ENCODE measurements at regions not wholly inside any gene's neighbourhood (a gene's known extent, or its start where the extent isn't known, plus 50 kb on each side); places are given as distances from the start of the nearest gene placed in this dataset.

GRCh38 chr19:31730270-31730669 is 381.0 kb upstream of the TSHZ3 start:
- no peak overlapping the region for H3K27ac ChIP-seq (replicated peaks in 1 of 4)
- H3K36me3 ChIP-seq: no peaks in the 10 kb centered on the region
- DNase-seq (ENCODE audit: extremely low spot score): peak; percentile 64
- H3K4me3 ChIP-seq: no peak overlapping the region
- 84% methylated on average over 2 of the region's 2 CpGs for WGBS
- no peaks in the 10 kb centered on the region for H3K9me3 ChIP-seq
- H3K4me1 ChIP-seq: no peaks in the 10 kb centered on the region
- peaks cover 0 to 5% (median 0%) of the 10 kb centered on the region in 4 donors for H3K27me3 ChIP-seq
- intact Hi-C loops (cut with DNase I): no loop called here
- TF ChIP-seq POLR2AphosphoS5 (IDR thresholded peaks at IDR 0.05) (no peak), EP300 (IDR thresholded peaks at IDR 0.05) (no peak), POLR2A (IDR thresholded peaks at IDR 0.05; ENCODE audit: low read depth) (no peak), CTCF (IDR thresholded peaks at IDR 0.05) (no peak)

- H3K4me1 ChIP-seq: no peaks in the 10 kb centered on the region
- no peak overlapping the region for H3K27ac ChIP-seq (replicated peaks in 1 of 4)
- TF ChIP-seq CTCF (IDR thresholded peaks at IDR 0.05) (no peak), POLR2A (IDR thresholded peaks at IDR 0.05; ENCODE audit: low read depth) (no peak), EP300 (IDR thresholded peaks at IDR 0.05) (no peak), POLR2AphosphoS5 (IDR thresholded peaks at IDR 0.05) (no peak)
- peak; percentile 88 for DNase-seq (ENCODE audit: extremely low spot score)
- H3K4me3 ChIP-seq: no peak overlapping the region
- intact Hi-C loops (cut with DNase I): no loop called here
- 93% methylated on average over 7 of the region's 8 CpGs for WGBS
- peaks cover 0 to 5% (median 0%) of the 10 kb centered on the region in 4 donors for H3K27me3 ChIP-seq
- no peaks in the 10 kb centered on the region for H3K36me3 ChIP-seq
- no peaks in the 10 kb centered on the region for H3K9me3 ChIP-seq
Observed at GRCh38 chr19:31733591-31733990, 384.4 kb upstream of the TSHZ3 start.

DNA sequence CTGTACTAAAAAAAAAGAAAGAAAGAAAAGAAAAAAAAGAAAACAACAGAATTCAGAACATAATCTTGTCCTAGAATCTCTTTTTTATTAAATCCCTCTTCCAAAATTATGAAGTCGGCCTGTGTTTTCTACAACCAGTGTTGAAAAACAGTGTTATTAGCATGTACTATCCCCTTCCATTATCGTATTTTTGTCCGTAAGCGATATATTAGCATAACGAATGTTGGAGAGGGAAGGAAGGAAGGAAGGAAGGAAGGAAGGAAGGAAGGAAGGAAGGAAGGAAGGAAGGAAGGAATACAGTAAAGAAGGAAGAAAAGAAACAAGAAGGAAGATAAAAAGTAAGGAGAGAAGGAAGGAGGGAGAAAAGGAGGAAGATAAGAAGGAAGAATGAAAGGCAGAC is 393.0 kb upstream of the TSHZ3 start:
- H3K27ac ChIP-seq (replicated peaks in 1 of 4): no peak overlapping the region
- no peak overlapping the region for H3K4me3 ChIP-seq
- intact Hi-C loops (cut with DNase I): no loop called here
- H3K36me3 ChIP-seq: no peaks in the 10 kb centered on the region
- DNase-seq (ENCODE audit: extremely low spot score): no peak
- 88% methylated on average over 5 of the region's 5 CpGs for WGBS
- H3K9me3 ChIP-seq: no peaks in the 10 kb centered on the region
- TF ChIP-seq CTCF (IDR thresholded peaks at IDR 0.05): no peak
- no peak for TF ChIP-seq EP300 (IDR thresholded peaks at IDR 0.05)
- TF ChIP-seq POLR2A (IDR thresholded peaks at IDR 0.05; ENCODE audit: low read depth): no peak
- TF ChIP-seq POLR2AphosphoS5 (IDR thresholded peaks at IDR 0.05): no peak
- H3K4me1 ChIP-seq: no peaks in the 10 kb centered on the region
- H3K27me3 ChIP-seq: no peaks in the 10 kb centered on the region

- DNase-seq (ENCODE audit: extremely low spot score): no peak
- no peaks in the 10 kb centered on the region for H3K4me1 ChIP-seq
- no peaks in the 10 kb centered on the region for H3K27me3 ChIP-seq
- H3K36me3 ChIP-seq: no peaks in the 10 kb centered on the region
- no peak overlapping the region for H3K27ac ChIP-seq (replicated peaks in 1 of 4)
- 88% methylated on average over 9 of the region's 9 CpGs for WGBS
- no peaks in the 10 kb centered on the region for H3K9me3 ChIP-seq
- no peak for TF ChIP-seq CTCF (IDR thresholded peaks at IDR 0.05)
- no peak for TF ChIP-seq POLR2A (IDR thresholded peaks at IDR 0.05; ENCODE audit: low read depth)
- no peak for TF ChIP-seq EP300 (IDR thresholded peaks at IDR 0.05)
- no peak for TF ChIP-seq POLR2AphosphoS5 (IDR thresholded peaks at IDR 0.05)
- intact Hi-C loops (cut with DNase I): no loop called here
- H3K4me3 ChIP-seq: no peak overlapping the region
Observed at GRCh38 chr19:31745731-31746130, 396.5 kb upstream of the TSHZ3 start.

DNA sequence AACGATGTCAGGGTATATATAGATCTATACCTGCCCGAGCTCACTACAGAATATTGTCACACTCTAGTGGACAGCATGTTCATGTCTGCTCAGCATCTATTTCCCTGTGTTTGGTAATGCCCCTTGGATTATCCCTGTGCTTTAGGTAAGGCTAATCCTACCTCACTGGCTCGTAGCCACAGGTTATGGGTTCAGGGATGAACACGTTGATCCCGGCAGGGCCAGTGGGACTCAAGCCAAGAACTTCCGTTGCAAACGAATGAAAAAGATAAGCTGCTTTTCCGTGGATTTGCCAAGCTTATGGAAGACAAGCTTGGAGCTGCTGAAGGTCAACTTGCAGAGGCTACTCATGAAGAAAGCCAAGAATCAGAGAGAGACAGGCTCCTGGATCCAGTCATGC is 400.0 kb upstream of the TSHZ3 start:
- Histone ChIP-seq H3K27ac (replicated peaks in 1 of 4) (no peak overlapping the region), H3K9me3 (no peaks in the 10 kb centered on the region), H3K4me3 (no peak overlapping the region), H3K27me3 (no peaks in the 10 kb centered on the region), H3K4me1 (no peaks in the 10 kb centered on the region), H3K36me3 (no peaks in the 10 kb centered on the region)
- DNase-seq (ENCODE audit: extremely low spot score): peak; percentile 75
- TF ChIP-seq POLR2A (IDR thresholded peaks at IDR 0.05; ENCODE audit: low read depth) (no peak), POLR2AphosphoS5 (IDR thresholded peaks at IDR 0.05) (no peak), CTCF (IDR thresholded peaks at IDR 0.05) (no peak), EP300 (IDR thresholded peaks at IDR 0.05) (no peak)
- intact Hi-C loops (cut with DNase I): no loop called here
- 61% methylated on average over 8 of the region's 8 CpGs for WGBS

All from esophagus muscularis mucosa (tissue), 4 donors.